ENCODE measurements at regions not wholly inside any gene's neighbourhood (a gene's known extent, or its start where the extent isn't known, plus 50 kb on each side); places are given as distances from the start of the nearest gene placed in this dataset.

DNA sequence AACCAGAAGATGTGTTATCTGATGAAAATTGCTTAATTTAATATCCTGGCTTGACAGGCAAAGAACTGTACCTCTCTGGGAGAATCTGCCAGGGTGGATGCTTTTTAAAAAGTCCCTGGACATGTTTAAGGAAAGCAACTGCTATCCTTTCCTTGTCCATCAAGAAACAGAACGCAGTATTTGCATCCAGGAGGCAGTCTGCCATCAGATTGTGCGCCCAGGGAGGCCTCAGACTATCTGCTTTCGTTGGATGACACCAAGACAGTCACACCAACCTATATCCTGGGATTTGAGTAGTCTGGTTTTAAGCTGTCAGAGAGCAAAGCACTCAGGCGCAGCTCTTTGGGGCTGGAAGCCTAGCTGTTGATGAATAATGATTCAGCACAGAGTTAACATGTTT lies 121.9 kb downstream of the TBX5 start:
- no peak for FAIRE-seq
- dilution Hi-C loops (cut with MboI; ENCODE audit: extremely low pct_ligation_motif_present, low sequenced_read_pairs) (no loop called here), intact Hi-C loops (cut with micrococcal nuclease) (no loop called here)
- Histone ChIP-seq H3K4me1 (ENCODE audit: control insufficient read depth, extremely low read depth, insufficient read depth, low read length) (no peaks in the 10 kb centered on the region), H4K20me1 (replicated peaks; ENCODE audit: control insufficient read depth, extremely low read depth, insufficient read depth, low read length) (no peaks in the 10 kb centered on the region), H3K4me2 (ENCODE audit: insufficient read depth, low read length) (no peak overlapping the region), H3K27ac (ENCODE audit: insufficient read depth, low read depth, low read length) (no peak overlapping the region), H3K36me3 (ENCODE audit: control insufficient read depth in 2 of 2, extremely low read depth in 1 of 2, insufficient read depth in 2 of 2, low read length in 2 of 2) (no peaks in the 10 kb centered on the region), H3K9ac (replicated peaks; ENCODE audit: extremely low read depth, insufficient read depth, low read length) (no peak overlapping the region), H3K27me3 (ENCODE audit: control insufficient read depth in 2 of 2, insufficient read depth in 2 of 2, low read length in 2 of 2) (no peaks in the 10 kb centered on the region), H3K9me1 (replicated peaks; ENCODE audit: control insufficient read depth, extremely low read depth, insufficient read depth, low read length) (no peaks in the 10 kb centered on the region), H3K79me2 (ENCODE audit: control insufficient read depth, insufficient read depth, low read length) (no peaks in the 10 kb centered on the region), H2AFZ (ENCODE audit: low read depth, low read length) (no peak overlapping the region), H3K4me3 (replicated peaks in 1 of 3; ENCODE audit: insufficient read depth in 1 of 3, low read depth in 1 of 3, low read length in 3 of 3) (no peak overlapping the region), H3K9me3 (replicated peaks; ENCODE audit: control insufficient read depth, insufficient read depth, low read length) (no peaks in the 10 kb centered on the region)
- no peak for TF ChIP-seq POLR2A (IDR thresholded peaks at IDR 0.05; ENCODE audit: low read depth, low read length)
- no peak for TF ChIP-seq EZH2 (IDR thresholded peaks at IDR 0.05; ENCODE audit: borderline replicate concordance, low read depth, low read length, severe bottlenecking)
- TF ChIP-seq POLR2AphosphoS5 (IDR thresholded peaks at IDR 0.05; ENCODE audit: insufficient read depth, low read depth, low read length) = no peak
- no peak for TF ChIP-seq GATA2 (IDR thresholded peaks at IDR 0.05; ENCODE audit: insufficient read depth, insufficient read length, low read depth, low read length)
- no peak for TF ChIP-seq FOS (IDR thresholded peaks at IDR 0.05; ENCODE audit: borderline replicate concordance, insufficient read depth, low read length)
- TF ChIP-seq JUN (IDR thresholded peaks at IDR 0.05; ENCODE audit: borderline replicate concordance, insufficient read depth, insufficient read length, low read depth) = no peak
- TF ChIP-seq, protein P1, sequence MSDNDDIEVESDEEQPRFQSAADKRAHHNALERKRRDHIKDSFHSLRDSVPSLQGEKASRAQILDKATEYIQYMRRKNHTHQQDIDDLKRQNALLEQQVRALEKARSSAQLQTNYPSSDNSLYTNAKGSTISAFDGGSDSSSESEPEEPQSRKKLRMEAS (IDR thresholded peaks at IDR 0.05; ENCODE audit: insufficient read depth, insufficient read length) = no peak
- TF ChIP-seq CTCF (IDR thresholded peaks at IDR 0.05; ENCODE audit: extremely low read depth in 1 of 2, insufficient read depth in 1 of 2, low read depth in 1 of 2, low read length in 2 of 2) = no peak
- TF ChIP-seq MYC (IDR thresholded peaks at IDR 0.05; ENCODE audit: low read depth, low read length) = no peak
- no TSS peak for BruUV-seq (replicated peaks)
- no peak for DNase-seq (ENCODE audit: low read depth, low spot score)
- POLR2A ChIA-PET = no interaction called here
- CTCF ChIA-PET = no interaction called here

All from endothelial cell of umbilical vein (primary cell).